Tibial nerve (tissue), 4 donors: ENCODE measurements at regions not wholly inside any gene's neighbourhood (a gene's known extent, or its start where the extent isn't known, plus 50 kb on each side); places are given as distances from the start of the nearest gene placed in this dataset.

Source experiments
- CTCF ChIP-seq, 5 experiments: fragments of 200-600 bp in 3 of 5; fragments of 450-650 bp in 2 of 5; sonication (generic) in 3 of 5; IDR thresholded peaks; one replicate each; pipeline ENCODE4 v1.5.1; 2016 to 2019; ENCODE audit warnings: antibody characterized with exemption in 5 of 5, mild to moderate bottlenecking in 3 of 5, moderate library complexity in 2 of 5
- EP300 ChIP-seq, 2 donors: sonication (generic); formaldehyde crosslinking; IDR thresholded peaks; one replicate each; pipeline ENCODE4 v1.6.1; 2017; ENCODE audit warnings: antibody characterized with exemption in 2 of 2, mild to moderate bottlenecking in 1 of 2
- POLR2A ChIP-seq, 2 donors: fragments of 450-650 bp; IDR thresholded peaks; one replicate each; pipeline ENCODE4 v1.6.1; 2017; ENCODE audit warnings: antibody characterized with exemption in 2 of 2, mild to moderate bottlenecking in 2 of 2, moderate library complexity in 2 of 2

- no peak for TF ChIP-seq CTCF (IDR thresholded peaks at IDR 0.05)
- TF ChIP-seq POLR2A (IDR thresholded peaks at IDR 0.05): no peak
- TF ChIP-seq EP300 (IDR thresholded peaks at IDR 0.05): no peak
Observed at GRCh38 chr6:112683106-112683505, 336.0 kb downstream of the RFPL4B start.
